Loucy (cell line): ENCODE measurements at regions not wholly inside any gene's neighbourhood (a gene's known extent, or its start where the extent isn't known, plus 50 kb on each side); places are given as distances from the start of the nearest gene placed in this dataset.

Experiments used
- CTCF ChIP-seq: fragments of 200-600 bp; sonication (generic); conservative IDR thresholded peaks from 2 replicates; pipeline ENCODE4 v1.5.1; 2014; ENCODE audit warnings: mild to moderate bottlenecking, antibody characterized with exemption, low read length
- EZH2phosphoT487 ChIP-seq: fragments of 200-600 bp; IDR thresholded peaks from 2 replicates; pipeline ENCODE4 v1.6.1; 2018; ENCODE audit warnings: antibody characterized with exemption, mild to moderate bottlenecking, moderate library complexity, borderline replicate concordance

- TF ChIP-seq CTCF (no peak), EZH2phosphoT487 (no peak)
Measured at GRCh38 chr14:34376649-34377267, 85.3 kb downstream of the SPTSSA start.
